HK-2 (cell line): ENCODE measurements at regions not wholly inside any gene's neighbourhood (a gene's known extent, or its start where the extent isn't known, plus 50 kb on each side); places are given as distances from the start of the nearest gene placed in this dataset.
"Not testable (repeated sequence)": the region's sequence is repeated elsewhere in the genome, so short reads cannot be mapped to it uniquely, and the experiment has no call there.

Source experiments
- DNase-seq: peaks from one replicate; pipeline ENCODE4 v3.0.0-alpha.2; 2018; ENCODE audit not compliant: unreplicated experiment

DNA sequence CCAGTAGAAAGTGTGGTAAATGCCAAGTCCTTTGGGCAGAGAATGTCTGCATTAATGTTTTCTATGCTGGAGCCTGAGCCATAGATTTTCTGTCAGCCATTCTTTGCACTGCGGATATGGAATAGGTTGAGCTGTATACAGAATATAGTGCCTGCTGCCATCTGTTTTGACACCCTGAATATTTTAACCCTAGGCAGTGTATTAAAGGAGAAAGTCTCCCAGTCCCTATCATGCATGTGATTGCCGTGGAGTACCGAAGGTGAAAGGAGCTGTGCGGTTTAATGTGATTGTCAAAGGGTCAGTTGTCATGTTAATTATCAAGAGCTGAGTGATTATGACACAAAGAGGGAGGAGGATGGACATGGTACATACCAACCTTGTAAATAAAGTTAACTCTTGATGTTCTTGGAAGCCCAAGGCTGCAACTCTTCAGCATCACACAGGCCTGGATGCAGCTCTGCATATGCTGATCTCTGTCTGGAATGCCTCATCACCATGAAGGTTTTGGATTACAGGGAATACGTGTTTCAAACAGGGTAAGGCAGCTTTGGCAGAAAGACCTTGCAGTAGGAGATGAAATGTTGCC, 247.1 kb upstream of the ELAVL2 start:
- DNase-seq = no peak

DNA sequence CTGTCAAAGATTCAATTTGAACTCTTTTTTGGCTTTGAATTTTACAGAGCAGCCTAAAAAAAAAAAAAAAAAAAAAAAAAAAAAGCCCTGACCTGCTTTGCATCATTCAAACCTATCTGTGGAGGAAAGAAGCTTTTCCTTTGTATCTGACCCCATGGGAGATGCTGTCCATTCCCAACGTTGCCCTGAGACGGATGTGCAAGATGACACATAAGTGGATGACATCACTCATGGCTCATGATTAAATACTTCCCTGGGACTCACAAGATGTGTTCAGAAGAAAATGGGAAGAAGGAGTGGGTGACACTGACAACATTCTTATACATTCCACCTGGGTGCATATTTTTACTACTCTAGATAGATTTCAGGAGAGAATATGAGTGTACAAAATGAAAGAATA, 245.7 kb upstream of the ELAVL2 start:
- peak; percentile 2 for DNase-seq

DNA sequence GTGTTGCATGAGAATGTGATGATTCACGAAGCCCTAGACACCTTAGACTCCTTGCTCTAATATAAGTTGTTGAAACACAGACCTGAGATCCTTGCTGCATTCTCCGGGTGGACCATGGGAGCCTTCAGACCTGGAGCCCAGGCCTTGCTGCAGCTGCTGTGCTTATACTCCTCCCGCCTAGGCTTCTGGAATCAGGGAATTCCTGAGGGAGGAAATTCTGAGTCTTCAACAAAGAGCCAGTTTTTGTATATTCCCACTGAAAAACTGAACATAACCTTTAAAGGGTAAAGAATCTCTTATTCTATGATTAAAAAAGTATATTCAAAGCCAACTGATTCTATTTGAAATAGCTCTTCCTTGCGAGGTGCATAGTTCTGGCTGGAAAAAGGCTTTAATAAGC, 245.1 kb upstream of the ELAVL2 start:
- no peak for DNase-seq

DNA sequence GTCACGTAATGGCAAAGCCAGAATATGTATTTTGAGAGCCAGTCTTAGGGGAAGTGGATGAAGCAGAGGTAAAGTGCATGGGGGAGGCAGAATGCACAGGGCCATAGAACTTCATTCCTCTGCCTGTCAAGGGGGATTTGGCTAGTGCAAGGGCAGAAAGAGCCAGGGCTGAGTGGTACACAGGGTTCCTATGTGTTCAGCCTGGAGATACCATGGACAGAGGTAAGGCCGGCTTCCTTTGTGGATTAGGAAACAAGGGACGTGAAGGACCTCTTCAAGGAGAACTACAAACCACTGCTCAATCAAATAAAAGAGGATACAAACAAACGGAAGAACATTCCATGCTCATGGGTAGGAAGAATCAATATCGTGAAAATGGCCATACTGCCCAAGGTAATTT, 241.1 kb upstream of the ELAVL2 start:
- not testable (repeated sequence) for DNase-seq

DNA sequence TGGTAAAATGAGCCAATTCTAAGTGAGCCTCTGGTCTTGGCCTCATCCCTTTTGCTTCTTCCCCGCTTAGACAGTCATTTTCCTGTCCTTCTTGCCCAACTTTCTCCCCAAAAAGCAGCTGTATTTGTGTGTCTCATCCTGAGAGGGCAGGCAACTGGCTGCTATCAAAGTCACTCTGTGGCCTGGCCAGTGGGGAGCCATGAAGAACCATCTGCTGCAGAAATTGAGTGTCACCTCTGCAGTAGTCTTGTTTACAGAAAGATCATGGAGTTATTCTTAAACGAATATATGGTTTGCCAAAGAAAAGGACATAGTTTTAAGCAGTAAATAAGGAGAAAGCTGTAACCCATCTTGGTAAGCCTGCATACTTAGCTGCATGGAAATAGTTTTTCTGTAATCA, 233.6 kb upstream of the ELAVL2 start:
- DNase-seq = no peak

DNA sequence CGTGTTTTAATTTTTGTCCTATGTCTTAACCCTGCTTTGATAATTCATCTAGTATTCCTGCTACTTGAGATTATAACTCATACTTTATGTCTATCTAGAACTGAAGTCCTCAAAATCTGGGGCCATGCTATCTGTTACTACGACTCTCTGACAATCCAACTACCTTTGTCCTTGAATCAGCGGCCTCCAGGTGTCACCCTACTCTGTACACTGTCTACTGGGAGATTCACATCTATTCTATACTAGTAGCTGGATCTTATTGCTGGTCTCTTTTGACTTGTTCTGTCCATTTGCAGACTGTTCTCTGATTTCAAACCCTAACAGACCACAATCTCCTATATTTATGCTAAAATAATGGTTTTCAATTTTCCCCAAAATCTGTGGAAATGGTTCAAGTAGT, 225.5 kb upstream of the ELAVL2 start:
- no peak for DNase-seq

DNA sequence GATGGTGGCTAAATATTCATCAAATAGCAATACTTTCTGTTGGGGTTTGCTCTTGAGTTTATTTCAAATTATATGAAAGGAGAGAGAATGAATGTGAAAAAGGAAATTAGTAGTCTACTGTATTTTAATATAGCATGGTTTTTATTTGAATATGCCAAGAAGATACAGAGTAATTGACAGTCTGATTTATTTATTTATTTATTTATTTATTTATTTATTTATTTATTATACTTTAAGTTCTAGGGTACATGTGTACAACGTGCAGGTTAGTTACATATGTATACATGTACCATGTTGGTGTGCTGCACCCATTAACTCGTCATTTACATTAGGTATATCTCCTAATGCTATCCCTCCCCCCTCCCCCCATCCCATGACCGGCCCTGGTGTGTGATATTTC, 224.2 kb upstream of the ELAVL2 start:
- DNase-seq = not testable (repeated sequence)

DNA sequence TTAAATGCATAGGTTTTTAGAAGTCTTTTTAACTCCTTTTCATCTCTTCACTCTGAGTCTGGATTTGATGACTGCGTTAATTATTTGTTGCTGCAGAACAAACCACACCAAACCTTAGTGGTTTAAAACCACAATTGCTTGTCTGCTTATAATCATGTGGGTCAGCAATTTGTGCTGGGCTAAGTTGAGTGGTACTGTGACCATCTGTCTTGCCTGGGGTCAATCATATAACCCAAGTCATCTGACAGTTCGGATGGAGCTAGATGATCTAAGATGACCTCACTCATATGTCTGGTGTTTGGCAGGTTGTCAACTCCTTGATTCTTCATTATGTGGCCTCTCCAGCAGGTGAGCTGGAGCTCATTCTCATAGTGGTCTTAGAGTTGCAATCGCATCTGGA, 219.1 kb upstream of the ELAVL2 start:
- no peak for DNase-seq

DNA sequence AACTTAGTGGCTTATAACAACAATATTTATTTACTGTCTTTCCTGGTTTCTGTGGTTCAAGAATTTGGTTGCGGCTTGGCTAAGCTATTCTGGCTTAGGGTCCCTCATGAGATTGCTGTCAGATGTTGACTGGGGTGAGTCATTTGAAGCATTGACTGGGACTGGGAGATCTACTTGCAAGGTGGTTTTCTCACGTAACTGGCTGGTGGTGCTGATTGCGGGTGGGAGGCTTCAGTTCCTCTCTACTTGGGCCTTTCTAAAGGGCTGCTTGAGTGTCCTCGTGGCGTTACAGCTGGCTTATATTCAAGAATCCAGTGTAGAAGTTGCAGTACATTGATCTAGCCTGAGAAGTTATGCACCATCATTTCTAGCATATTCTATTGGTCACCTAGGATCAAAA, 218.5 kb upstream of the ELAVL2 start:
- no peak for DNase-seq

DNA sequence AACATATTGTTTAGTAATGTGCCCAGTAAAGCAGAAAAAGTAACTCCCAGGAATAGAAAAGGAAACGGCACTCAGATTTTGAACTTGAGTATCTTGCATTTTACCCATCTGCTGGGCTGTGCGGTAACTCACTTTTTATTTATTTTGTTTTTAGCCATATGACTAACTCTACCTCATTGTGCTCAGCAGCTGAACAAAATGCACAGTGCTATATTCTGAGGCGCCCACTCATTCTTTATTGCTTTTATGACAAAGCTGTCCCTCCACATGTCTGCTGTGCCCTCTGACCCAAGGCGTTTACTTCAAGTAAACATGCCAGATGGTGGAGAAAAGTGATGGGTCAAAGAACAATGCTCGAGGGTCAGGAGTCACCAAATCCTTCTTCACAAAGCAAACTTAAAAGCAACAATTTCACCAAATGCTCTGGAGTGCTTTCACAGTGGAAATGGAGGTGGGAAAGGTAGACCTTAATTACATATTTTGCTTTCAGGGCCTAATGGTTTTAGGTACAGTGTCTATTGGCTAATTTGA, 215.2 kb upstream of the ELAVL2 start:
- no peak for DNase-seq

DNA sequence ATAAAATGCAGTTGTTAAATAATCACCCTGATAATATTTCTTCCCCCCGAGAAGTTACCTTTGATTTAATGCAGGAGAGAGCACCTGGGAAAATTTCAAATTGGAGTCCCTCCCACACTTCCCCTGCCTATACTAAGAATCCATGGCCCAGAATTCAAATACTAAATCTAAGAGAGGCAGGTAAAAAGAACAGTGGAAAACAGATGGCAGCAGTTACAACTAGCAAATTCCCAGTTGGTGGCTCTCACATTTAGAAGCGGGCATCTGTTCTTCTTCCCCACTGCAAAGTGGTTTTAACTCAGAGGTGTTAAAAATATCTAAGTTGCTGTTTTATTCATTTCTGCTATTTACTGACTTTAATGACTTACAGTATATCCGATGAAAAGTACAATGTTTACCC, 210.4 kb upstream of the ELAVL2 start:
- no peak for DNase-seq

DNA sequence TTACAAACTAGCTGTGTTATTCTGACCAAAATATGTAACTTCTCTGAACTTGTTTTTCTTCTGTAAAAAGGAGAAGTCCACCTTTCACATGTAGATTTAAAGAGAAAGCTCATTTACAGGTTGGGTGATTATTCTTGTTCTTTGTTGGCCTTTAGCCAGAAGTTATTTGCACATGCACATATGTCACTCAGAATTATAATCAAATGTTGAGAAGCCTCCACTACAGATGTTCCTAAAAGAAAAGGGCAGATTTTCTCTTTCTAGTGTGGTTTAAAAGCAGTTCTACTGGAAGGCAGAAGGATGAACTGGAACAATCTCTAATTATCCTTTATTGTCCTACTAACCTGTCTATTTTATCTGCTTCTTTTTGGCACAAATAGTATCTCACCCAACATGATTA, 209.8 kb upstream of the ELAVL2 start:
- DNase-seq = no peak

DNA sequence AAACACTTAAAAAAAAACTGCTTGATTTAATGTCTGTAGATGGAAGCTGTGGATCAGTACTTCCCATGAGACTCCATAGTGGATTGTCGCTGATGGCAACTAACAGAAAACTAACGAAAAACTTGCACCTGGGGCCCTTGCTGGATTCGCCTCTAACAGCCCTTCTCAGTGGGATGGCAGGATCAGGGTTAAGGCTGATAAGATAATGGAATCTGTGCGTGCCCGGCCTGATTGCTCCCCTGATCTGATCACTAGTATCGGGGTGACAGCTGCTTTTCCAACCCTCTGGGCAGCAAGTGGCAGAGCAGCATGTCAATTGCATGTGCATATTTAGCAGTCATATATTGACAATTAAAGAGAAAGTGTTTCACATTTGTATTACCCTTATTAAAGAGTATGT, 185.8 kb upstream of the ELAVL2 start:
- DNase-seq = no peak

DNA sequence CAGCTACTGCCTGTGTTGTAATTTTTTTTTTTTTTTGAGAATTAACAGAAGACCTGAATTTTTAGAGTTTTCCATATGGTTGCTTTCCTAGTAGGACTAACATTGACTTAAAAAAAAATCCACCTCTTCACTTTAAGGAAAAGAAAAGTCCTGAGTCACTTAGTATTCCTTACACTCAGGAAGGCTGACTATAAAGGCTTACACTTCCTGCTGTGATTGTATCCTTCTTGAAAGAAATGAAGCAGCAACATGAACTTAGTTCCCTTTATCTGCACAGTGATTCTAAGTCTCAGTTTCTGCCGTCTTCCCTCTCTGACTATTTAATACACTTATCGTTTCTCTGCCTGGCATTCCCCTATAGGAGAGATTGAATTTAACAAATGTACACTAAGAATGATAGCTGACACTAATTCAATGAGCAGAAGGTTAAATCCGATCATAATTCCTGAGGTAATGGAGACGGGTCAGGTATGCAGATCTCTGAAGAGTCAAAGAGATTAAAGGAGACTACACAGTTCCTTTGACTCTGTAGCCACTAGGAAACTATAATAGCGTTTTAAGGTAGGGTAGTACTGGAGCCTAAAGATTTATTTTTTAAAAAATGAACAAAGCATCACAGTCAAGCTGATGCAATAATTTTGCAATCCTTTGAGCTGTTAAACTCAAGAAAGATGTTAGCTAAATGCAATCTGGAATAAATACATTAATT, 185.1 kb upstream of the ELAVL2 start:
- no peak for DNase-seq

DNA sequence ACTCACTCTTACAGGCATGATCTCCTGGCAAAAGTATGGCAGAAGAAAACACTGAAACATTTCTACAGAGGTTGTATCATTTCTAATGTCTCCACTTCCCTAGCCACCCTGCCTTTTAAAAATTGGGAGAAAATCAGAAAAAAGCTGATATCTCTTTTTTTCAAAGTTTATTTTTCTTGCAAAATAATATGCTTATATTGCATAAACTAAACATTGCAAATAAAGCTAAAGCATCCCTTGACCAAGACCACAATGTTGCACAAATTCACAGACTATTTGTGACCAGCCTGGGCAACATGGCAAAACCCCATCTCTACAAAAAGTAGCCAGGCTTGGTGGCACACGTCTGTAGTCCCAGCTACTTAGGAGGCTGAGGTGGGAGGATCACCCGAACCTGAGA, 183.3 kb upstream of the ELAVL2 start:
- DNase-seq = no peak

DNA sequence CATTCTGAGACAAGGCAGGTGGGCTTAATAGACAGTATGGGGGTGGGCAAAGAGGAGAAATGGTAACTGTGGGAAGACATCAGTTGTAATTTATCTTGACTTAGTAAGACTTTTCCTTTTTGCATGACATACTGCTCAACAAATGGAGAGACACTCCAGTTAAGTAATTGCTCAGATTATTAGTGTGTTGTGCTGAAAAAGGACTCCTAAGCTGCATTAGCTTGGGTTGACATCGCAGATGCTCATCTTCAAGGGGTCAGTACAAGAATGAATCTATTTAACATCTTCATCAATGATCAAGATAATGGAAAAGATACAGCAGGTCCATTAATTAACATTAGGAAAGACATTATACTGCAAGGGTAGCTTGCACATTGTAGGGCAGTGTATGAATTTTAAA, 181.1 kb upstream of the ELAVL2 start:
- no peak for DNase-seq

DNA sequence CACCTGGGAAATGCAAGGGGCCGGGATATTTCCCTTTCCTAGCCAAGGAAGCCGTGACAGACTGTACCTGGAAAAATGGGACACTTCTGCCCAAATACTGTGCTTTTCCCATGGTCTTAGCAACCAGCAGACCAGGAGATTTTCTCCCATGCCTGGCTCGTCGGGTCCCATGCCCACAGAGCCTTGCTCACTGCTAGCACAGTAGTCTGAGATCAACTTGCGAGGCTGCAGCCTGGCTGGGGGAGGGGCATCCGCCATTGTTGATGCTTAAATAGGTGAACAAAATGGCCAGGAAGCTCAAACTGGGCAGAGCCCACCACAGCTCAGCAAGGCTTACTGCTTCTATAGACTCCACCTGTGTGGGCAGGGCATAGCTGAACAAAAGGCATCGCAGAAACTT, 165.8 kb upstream of the ELAVL2 start:
- DNase-seq = not testable (repeated sequence)

DNA sequence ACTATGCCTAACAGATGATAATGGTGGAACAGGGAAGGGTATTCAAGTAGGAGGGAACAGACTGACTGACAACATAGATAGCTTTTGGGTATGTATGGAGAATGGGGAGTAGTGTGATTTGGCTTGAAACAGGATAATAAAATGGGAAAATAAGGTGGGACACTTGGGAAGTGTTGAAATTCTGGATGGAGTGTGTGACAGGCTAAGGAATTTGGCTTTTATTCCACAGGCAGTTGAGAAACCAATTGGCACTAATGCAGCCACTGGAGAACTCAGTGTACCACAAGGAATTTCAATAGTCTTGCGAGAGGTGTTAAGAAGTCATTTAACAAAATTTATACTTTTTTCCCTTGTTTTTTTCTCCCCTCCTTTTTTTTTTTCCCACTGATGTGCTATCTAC, 153.5 kb upstream of the ELAVL2 start:
- DNase-seq = no peak

DNA sequence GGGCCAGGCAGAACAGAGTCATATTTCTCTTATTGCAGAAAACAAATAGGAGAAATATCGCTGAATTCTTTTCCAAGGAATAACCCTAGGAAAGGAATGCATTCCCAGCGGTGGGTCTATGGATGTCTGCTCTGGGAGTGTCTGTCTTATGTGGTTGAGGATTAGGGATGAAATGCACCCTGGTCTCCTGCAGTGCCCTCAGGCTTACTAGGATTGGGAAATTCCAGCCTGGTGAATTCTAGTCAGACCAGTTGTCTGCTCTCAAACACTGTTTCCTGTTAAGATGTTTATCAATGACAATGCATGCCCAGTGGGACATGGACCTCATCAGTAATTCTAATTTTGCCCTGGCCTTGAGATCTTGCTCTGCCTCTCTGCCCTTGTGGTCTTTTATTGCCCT, 136.1 kb upstream of the ELAVL2 start:
- no peak for DNase-seq

DNA sequence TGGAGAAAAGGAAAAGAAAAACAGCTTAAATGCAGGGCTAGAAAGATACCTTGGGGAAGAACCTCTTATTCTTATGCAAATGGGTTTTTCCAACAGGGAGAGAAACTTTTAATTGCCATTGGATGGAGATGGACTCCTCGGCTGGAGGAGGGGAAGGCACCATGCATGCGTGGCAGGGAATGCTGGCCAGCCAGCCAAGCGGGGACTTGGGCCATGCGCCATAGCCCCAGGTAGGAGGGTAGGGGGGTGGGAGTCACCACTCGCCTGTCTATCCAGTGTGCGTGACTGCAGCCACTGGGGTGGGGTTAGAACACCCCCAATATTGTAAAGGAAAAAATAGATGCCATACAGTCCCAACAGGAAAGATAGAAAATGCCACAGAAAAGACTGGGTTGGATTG, 119.9 kb upstream of the ELAVL2 start:
- no peak for DNase-seq

DNA sequence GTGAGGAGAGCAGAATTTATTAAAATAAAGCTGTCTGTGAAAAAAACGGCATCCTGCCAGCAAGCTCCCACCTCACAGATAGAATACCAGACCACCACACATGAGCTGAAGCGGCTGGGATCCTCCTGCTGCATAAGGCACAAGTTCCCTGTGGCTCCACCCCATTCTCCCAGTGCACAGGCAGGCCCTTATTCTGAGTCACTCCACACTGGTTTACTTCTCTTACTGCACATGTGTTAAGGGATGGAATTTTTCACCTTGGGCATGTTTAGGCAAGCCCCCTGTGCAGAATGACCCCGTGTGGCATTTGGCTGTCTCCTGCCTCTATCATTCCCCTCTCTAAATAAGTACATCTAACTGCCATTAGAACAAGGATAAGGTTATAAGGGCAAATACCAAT, 115.0 kb upstream of the ELAVL2 start:
- no peak for DNase-seq

DNA sequence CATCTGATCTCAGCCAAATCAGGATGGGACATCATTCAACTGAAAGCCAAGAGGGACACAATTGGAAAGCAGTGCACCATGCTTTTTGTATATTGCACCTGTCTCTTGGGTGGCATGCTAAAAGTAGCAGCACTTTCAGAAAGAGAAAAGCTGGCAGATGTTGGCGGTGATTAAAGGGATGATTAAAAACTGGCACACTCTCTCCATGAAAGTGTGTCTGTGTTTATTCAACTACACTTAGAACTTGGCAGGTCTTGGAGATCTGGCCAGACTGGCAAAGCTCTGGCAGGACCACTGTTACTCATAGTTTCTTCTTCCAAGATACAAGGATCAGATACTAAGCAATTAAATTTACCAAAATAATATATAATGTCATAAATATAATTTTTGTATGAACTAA, 112.9 kb upstream of the ELAVL2 start:
- no peak for DNase-seq

DNA sequence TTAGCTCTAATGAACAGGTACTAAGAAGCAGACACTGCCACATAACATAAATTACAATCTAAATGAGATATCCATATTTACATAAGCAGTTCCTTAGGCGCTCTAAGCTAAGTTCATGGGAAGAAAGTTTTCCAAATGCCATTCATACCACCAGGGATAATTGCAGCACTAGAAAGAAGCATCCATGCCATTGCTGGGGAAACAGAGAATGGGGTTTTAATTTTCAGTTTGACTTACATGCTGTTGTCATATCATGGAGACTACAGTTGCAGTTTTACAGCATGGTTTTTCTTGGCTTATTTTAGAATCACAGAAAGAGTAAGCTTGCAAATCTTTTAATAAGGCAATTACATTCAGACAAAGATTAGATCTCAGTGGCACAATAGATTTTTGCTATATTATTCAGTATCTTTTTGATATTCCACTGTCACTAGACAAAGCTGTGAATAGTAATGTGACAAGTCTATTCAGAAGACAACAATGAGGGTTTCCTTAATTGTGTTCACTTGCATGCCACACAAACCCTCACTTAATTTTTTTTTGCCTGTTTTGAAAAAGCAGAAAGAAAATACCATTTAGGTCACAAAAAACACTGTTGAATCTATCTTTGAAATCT, 108.4 kb upstream of the ELAVL2 start:
- no peak for DNase-seq
